Psoas muscle (tissue), 7 donors: ENCODE measurements at regions not wholly inside any gene's neighbourhood (a gene's known extent, or its start where the extent isn't known, plus 50 kb on each side); places are given as distances from the start of the nearest gene placed in this dataset.
"Not testable (repeated sequence)": the region's sequence is repeated elsewhere in the genome, so short reads cannot be mapped to it uniquely, and the experiment has no call there.

ENCODE experiments used
- ATAC-seq, 4 donors: fragments of 200-7000 bp; cut with Tn5 transposase; one replicate each; pipeline ENCODE4 v1.9.1; 2020; ENCODE audit warnings: moderate library complexity in 3 of 4, mild to moderate bottlenecking in 2 of 4
- DNase-seq, 2 donors: peaks; one replicate each; pipeline ENCODE4 v3.0.0-alpha.2; 2020
- H3K27ac ChIP-seq: fragments of 200-600 bp; one replicate; pipeline ENCODE4 v1.8.0; 2022
- H3K27me3 ChIP-seq, 3 donors: fragments of 200-600 bp in 1 of 3; one replicate each; pipeline versions ENCODE4 v1.6.1 to v1.8.0; 2013 to 2022; ENCODE audit warnings: low read length in 2 of 3, mild to moderate bottlenecking in 2 of 3, moderate library complexity in 1 of 3; ENCODE audit not compliant: insufficient read depth in 3 of 3
- H3K36me3 ChIP-seq, 2 donors: fragments of 200-600 bp in 1 of 2; one replicate each; pipeline versions ENCODE4 v1.6.1 to v1.8.0; 2013 to 2022; ENCODE audit warnings: low read depth in 1 of 2, mild to moderate bottlenecking in 1 of 2, moderate library complexity in 1 of 2; ENCODE audit not compliant: insufficient read depth in 1 of 2
- H3K4me1 ChIP-seq: fragments of 200-600 bp; one replicate; pipeline ENCODE4 v1.8.0; 2022
- H3K4me3 ChIP-seq: fragments of 200-600 bp; one replicate; pipeline ENCODE4 v1.8.0; 2022; ENCODE audit warnings: mild to moderate bottlenecking
- H3K9me3 ChIP-seq: fragments of 200-600 bp; one replicate; pipeline ENCODE4 v1.8.0; 2022
- CTCF ChIP-seq: fragments of 200-600 bp; IDR thresholded peaks from one replicate; pipeline ENCODE4 v1.8.0; 2022; ENCODE audit warnings: antibody characterized with exemption
- WGBS, 3 donors: extraction: QIAGEN DNeasy Blood & Tissue Kit; methylation state at CpG; one replicate each; pipeline versions ENCODE4 v1.1.6 to v1.1.7; 2013; 5-methylcytosine and 5-hydroxymethylcytosine counted together
- intact Hi-C, 2 donors: fragments of 100-400 bp; cut with DNase I; formaldehyde crosslinking; loops; one replicate each; pipeline versions ENCODE4 v1.11.0 to v1.14.2; 2022
- donor health status: healthy with polysubstance abuse.
- donor health status: DM: no; HTN: no; CAD: no; lungs with moderate emphysema.
- donor health status: Bipolar disorder and iron deficiency.
- donor health status: healthy.
- donor health status: DM: yes; HTN: yes; CAD: no.
- donor health status: DM: no; HTN: no; CAD: no.
- donor health status: DM: yes; HTN: yes; CAD: no.

- no peaks in the 10 kb centered on the region for H3K27me3 ChIP-seq
- no peak overlapping the region for H3K4me3 ChIP-seq
- ATAC-seq (no peak), DNase-seq (no peak)
- intact Hi-C loops = no loop called here
- no peaks in the 10 kb centered on the region for H3K4me1 ChIP-seq
- H3K9me3 ChIP-seq = peaks cover 28% of the 10 kb centered on the region
- no peak for TF ChIP-seq CTCF
- no peak overlapping the region for H3K27ac ChIP-seq
- WGBS, 3 donors = 89 to 94% (median 90%) methylated on average over 1 of the region's 1 CpG
- H3K36me3 ChIP-seq = no peaks in the 10 kb centered on the region
Observed at GRCh38 chr12:24519759-24520158, 429.1 kb downstream of the BCAT1 start.

- ATAC-seq (no peak), DNase-seq (no peak)
- intact Hi-C loops = no loop called here
- peaks cover 28% of the 10 kb centered on the region for H3K9me3 ChIP-seq
- no peak for TF ChIP-seq CTCF
- H3K4me3 ChIP-seq = no peak overlapping the region
- no peaks in the 10 kb centered on the region for H3K4me1 ChIP-seq
- no peaks in the 10 kb centered on the region for H3K36me3 ChIP-seq
- no peak overlapping the region for H3K27ac ChIP-seq
- 38 to 46% (median 40%) methylated on average over 1 of the region's 1 CpG for WGBS, 3 donors
- H3K27me3 ChIP-seq = no peaks in the 10 kb centered on the region
Observed at GRCh38 chr12:24517000-24517399, 431.9 kb downstream of the BCAT1 start.

- intact Hi-C loops = no loop called here
- no peak for ATAC-seq
- WGBS, 3 donors = 51 to 53% (median 51%) methylated on average over 5 of the region's 5 CpGs
Observed at GRCh38 chr12:24510581-24511125, 438.2 kb downstream of the BCAT1 start.

GRCh38 chr12:24507827-24508226, 441.1 kb downstream of the BCAT1 start:
- Histone ChIP-seq H3K4me1 (no peaks in the 10 kb centered on the region), H3K4me3 (no peak overlapping the region), H3K36me3 (no peaks in the 10 kb centered on the region), H3K9me3 (peaks cover 5% of the 10 kb centered on the region), H3K27ac (no peak overlapping the region), H3K27me3 (no peaks in the 10 kb centered on the region)
- 93 to 100% (median 96%) methylated on average over 2 of the region's 2 CpGs for WGBS, 3 donors
- intact Hi-C loops = no loop called here
- DNase-seq = no peak
- TF ChIP-seq CTCF = no peak
- no peak for ATAC-seq

More at GRCh38 chr12:24510581-24511125, 438.2 kb downstream of the BCAT1 start:
- Histone ChIP-seq H3K9me3 (no peaks in the 10 kb centered on the region), H3K27ac (no peak overlapping the region), H3K27me3 (no peaks in the 10 kb centered on the region), H3K4me3 (no peak overlapping the region), H3K36me3 (no peaks in the 10 kb centered on the region), H3K4me1 (no peaks in the 10 kb centered on the region)
- no peak for DNase-seq
- no peak for TF ChIP-seq CTCF

- Histone ChIP-seq H3K27me3 (no peaks in the 10 kb centered on the region), H3K36me3 (no peaks in the 10 kb centered on the region), H3K4me1 (no peaks in the 10 kb centered on the region), H3K4me3 (no peak overlapping the region), H3K27ac (no peak overlapping the region), H3K9me3 (peaks cover 5% of the 10 kb centered on the region)
- ATAC-seq = no peak
- no peak for DNase-seq
- intact Hi-C loops = no loop called here
- TF ChIP-seq CTCF = no peak
- 62 to 86% (median 65%) methylated on average over 7 of the region's 7 CpGs for WGBS, 3 donors
Observed at GRCh38 chr12:24505366-24506015, 443.4 kb downstream of the BCAT1 start.

- H3K36me3 ChIP-seq, H3K27ac ChIP-seq, H3K4me1 ChIP-seq, intact Hi-C loops, DNase-seq, H3K4me3 ChIP-seq, ATAC-seq, H3K27me3 ChIP-seq, H3K9me3 ChIP-seq: not testable (repeated sequence)
- 91 to 97% (median 92%) methylated on average over 1 of the region's 1 CpG for WGBS, 3 donors
Observed at GRCh38 chr12:24503477-24503876, 445.4 kb downstream of the BCAT1 start.
